ENCODE measurements at regions not wholly inside any gene's neighbourhood (a gene's known extent, or its start where the extent isn't known, plus 50 kb on each side); places are given as distances from the start of the nearest gene placed in this dataset.
A peak's percentile ranks its signal among the peaks of the same experiment; 100 is the strongest.

DNA sequence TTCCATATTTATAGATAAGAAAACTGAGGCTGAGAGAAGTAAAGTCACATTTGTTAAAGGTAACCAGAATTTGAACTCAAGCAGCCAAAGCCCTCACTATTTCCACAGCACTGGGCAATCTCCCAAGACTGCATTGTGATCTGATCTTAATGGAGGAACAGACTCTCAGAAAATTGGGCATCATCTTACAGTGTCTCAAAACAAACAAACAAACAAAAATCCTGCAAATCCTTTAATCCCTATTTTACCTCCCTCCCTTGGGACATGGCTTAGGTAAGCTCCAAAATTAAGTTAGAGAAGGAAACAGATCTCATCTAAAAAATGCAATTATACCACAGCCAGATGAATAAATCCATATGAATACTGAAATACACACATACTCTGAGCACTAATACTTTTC, 57.5 kb downstream of the FHIP2A start:
- no peak overlapping the region for H3K4me3 ChIP-seq
- H3K36me3 ChIP-seq, result no peaks in the 10 kb centered on the region
- H3K4me1 ChIP-seq, result peaks cover 6% of the 10 kb centered on the region
- H3K9me3 ChIP-seq, result no peaks in the 10 kb centered on the region
- no peak overlapping the region for H3K27ac ChIP-seq
- DNase-seq, result no peak
- intact Hi-C loops (cut with DNase I), result no loop called here
- no peaks in the 10 kb centered on the region for H3K27me3 ChIP-seq (ENCODE audit: low read depth)
- no peak for TF ChIP-seq CTCF (IDR thresholded peaks at IDR 0.05)
- no peak for ATAC-seq

GRCh38 chr10:114879541-114880158, 58.1 kb downstream of the FHIP2A start:
- intact Hi-C loops (cut with DNase I), result no loop called here
- no peak overlapping the region for H3K27ac ChIP-seq
- no peaks in the 10 kb centered on the region for H3K27me3 ChIP-seq (ENCODE audit: low read depth)
- no peak for DNase-seq
- no peaks in the 10 kb centered on the region for H3K9me3 ChIP-seq
- H3K4me3 ChIP-seq, result no peak overlapping the region
- peak; percentile 56 for TF ChIP-seq CTCF (IDR thresholded peaks at IDR 0.05)
- no peak for ATAC-seq
- peaks cover 6% of the 10 kb centered on the region for H3K4me1 ChIP-seq
- no peaks in the 10 kb centered on the region for H3K36me3 ChIP-seq

GRCh38 chr10:114881417-114881816, 56.6 kb upstream of the TRUB1 start:
- peaks cover 4% of the 10 kb centered on the region for H3K4me1 ChIP-seq
- no peaks in the 10 kb centered on the region for H3K36me3 ChIP-seq
- no peaks in the 10 kb centered on the region for H3K27me3 ChIP-seq (ENCODE audit: low read depth)
- no peak overlapping the region for H3K27ac ChIP-seq
- no peak for DNase-seq
- no peak for ATAC-seq
- no peaks in the 10 kb centered on the region for H3K9me3 ChIP-seq
- no peak for TF ChIP-seq CTCF (IDR thresholded peaks at IDR 0.05)
- no peak overlapping the region for H3K4me3 ChIP-seq
- intact Hi-C loops (cut with DNase I), result no loop called here

DNA sequence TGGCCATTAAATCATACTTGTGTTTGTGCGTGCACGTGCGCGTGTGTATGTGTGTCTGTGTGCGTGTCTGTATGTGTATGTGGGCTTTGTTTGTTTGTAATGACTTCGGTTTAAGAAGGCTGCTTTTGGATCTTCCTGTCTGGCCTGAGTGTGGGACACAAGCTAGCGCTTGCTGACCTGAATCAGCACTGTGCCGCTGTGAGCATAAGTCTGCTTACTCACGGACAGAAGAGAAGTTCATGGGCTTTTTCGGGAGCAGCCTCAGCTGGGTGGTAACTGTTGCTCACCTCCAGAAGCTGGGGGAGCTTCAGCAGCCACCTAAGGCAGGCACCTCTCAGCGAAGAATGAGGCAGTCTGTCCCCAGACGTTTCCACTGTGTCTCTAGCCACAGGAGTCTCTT, 56.1 kb upstream of the TRUB1 start:
- H3K27me3 ChIP-seq (ENCODE audit: low read depth), result no peaks in the 10 kb centered on the region
- intact Hi-C loops (cut with DNase I), result no loop called here
- ATAC-seq (no peak), DNase-seq (no peak)
- no peaks in the 10 kb centered on the region for H3K36me3 ChIP-seq
- no peaks in the 10 kb centered on the region for H3K4me1 ChIP-seq
- H3K9me3 ChIP-seq, result no peaks in the 10 kb centered on the region
- no peak overlapping the region for H3K27ac ChIP-seq
- no peak for TF ChIP-seq CTCF (IDR thresholded peaks at IDR 0.05)
- H3K4me3 ChIP-seq, result no peak overlapping the region

GRCh38 chr10:114885443-114885842, 52.6 kb upstream of the TRUB1 start:
- H3K27me3 ChIP-seq (ENCODE audit: low read depth), result no peaks in the 10 kb centered on the region
- H3K4me1 ChIP-seq, result no peaks in the 10 kb centered on the region
- no peak for TF ChIP-seq CTCF (IDR thresholded peaks at IDR 0.05)
- no peak overlapping the region for H3K4me3 ChIP-seq
- H3K36me3 ChIP-seq, result no peaks in the 10 kb centered on the region
- no peaks in the 10 kb centered on the region for H3K9me3 ChIP-seq
- no peak overlapping the region for H3K27ac ChIP-seq
- no peak for ATAC-seq
- DNase-seq, result no peak
- intact Hi-C loops (cut with DNase I), result no loop called here
